ENCODE measurements at regions not wholly inside any gene's neighbourhood (a gene's known extent, or its start where the extent isn't known, plus 50 kb on each side); places are given as distances from the start of the nearest gene placed in this dataset.

GRCh38 chr1:58363585-58363984 lies 182.9 kb downstream of the OMA1 start:
- TF ChIP-seq RAD21 (IDR thresholded peaks at IDR 0.05) (peak in 1 of 2 donors; percentile 50), RXRA (IDR thresholded peaks at IDR 0.05) (no peak)
- WGBS: 77% methylated on average over 3 of the region's 3 CpGs
- H3K36me3 ChIP-seq (ENCODE audit: control insufficient read depth in 4 of 4, insufficient read depth in 3 of 4, low read depth in 1 of 4, low read length in 3 of 4): no peaks in the 10 kb centered on the region
- no peaks in the 10 kb centered on the region for H3K27me3 ChIP-seq (ENCODE audit: control insufficient read depth in 4 of 4, insufficient read depth in 4 of 4, low read length in 3 of 4)
- H3K9ac ChIP-seq (ENCODE audit: low read depth in 1 of 2, low read length in 2 of 2): no peak overlapping the region
- no peaks in the 10 kb centered on the region for H3K4me1 ChIP-seq (ENCODE audit: control insufficient read depth in 4 of 4, insufficient read depth in 4 of 4, low read length in 3 of 4)
- no peaks in the 10 kb centered on the region for H3K9me3 ChIP-seq (ENCODE audit: control insufficient read depth in 4 of 4, low read length in 3 of 4)
- H3K4me3 ChIP-seq (ENCODE audit: low read depth in 1 of 3, low read length in 3 of 3): no peak overlapping the region
- DNase-seq (ENCODE audit: low spot score): no peak
- no peak overlapping the region for H3K27ac ChIP-seq (ENCODE audit: low read depth in 1 of 2, low read length in 2 of 2)

GRCh38 chr1:58361134-58361533 lies 185.4 kb downstream of the OMA1 start:
- no peak for DNase-seq (ENCODE audit: low spot score)
- Histone ChIP-seq H3K27ac (ENCODE audit: low read depth in 1 of 2, low read length in 2 of 2) (no peak overlapping the region), H3K4me3 (ENCODE audit: low read depth in 1 of 3, low read length in 3 of 3) (no peak overlapping the region), H3K27me3 (ENCODE audit: control insufficient read depth in 4 of 4, insufficient read depth in 4 of 4, low read length in 3 of 4) (no peaks in the 10 kb centered on the region), H3K9ac (ENCODE audit: low read depth in 1 of 2, low read length in 2 of 2) (no peak overlapping the region), H3K4me1 (ENCODE audit: control insufficient read depth in 4 of 4, insufficient read depth in 4 of 4, low read length in 3 of 4) (no peaks in the 10 kb centered on the region), H3K36me3 (ENCODE audit: control insufficient read depth in 4 of 4, insufficient read depth in 3 of 4, low read depth in 1 of 4, low read length in 3 of 4) (no peaks in the 10 kb centered on the region), H3K9me3 (ENCODE audit: control insufficient read depth in 4 of 4, low read length in 3 of 4) (no peaks in the 10 kb centered on the region)
- TF ChIP-seq HNF4G (IDR thresholded peaks at IDR 0.05) (no peak), GABPA (IDR thresholded peaks at IDR 0.05 in 1 of 2, conservative IDR thresholded peaks at IDR 0.05 in 1 of 2) (no peak), YY1 (IDR thresholded peaks at IDR 0.05) (no peak), EGR1 (IDR thresholded peaks at IDR 0.05; ENCODE audit: low read depth in 2 of 2) (no peak)
- 75% methylated on average over 2 of the region's 2 CpGs for WGBS

DNA sequence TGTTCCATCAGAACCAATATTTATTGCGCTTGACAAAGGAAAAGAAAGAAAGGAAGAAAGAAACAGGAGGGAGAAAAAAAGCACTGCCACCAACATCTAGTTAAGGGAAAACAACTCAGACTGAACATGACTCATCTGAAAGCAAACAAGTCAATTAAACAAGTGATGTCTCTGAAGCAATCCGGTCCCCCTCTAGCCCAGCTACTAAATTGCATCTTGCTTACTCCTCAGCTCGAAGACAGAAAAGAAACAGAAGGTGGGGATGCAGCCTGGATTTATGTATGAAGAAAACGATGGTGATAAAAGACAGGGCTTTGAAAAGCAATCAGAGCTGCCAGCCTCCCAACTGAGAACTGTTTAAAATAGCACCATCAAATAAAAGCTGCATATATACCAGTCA lies 188.2 kb downstream of the OMA1 start:
- H3K9ac ChIP-seq (ENCODE audit: low read depth in 1 of 2, low read length in 2 of 2): no peak overlapping the region
- no peak overlapping the region for H3K27ac ChIP-seq (ENCODE audit: low read depth in 1 of 2, low read length in 2 of 2)
- H3K27me3 ChIP-seq (ENCODE audit: control insufficient read depth in 4 of 4, insufficient read depth in 4 of 4, low read length in 3 of 4): no peaks in the 10 kb centered on the region
- no peak for DNase-seq (ENCODE audit: low spot score)
- no peaks in the 10 kb centered on the region for H3K36me3 ChIP-seq (ENCODE audit: control insufficient read depth in 4 of 4, insufficient read depth in 3 of 4, low read depth in 1 of 4, low read length in 3 of 4)
- no peaks in the 10 kb centered on the region for H3K9me3 ChIP-seq (ENCODE audit: control insufficient read depth in 4 of 4, low read length in 3 of 4)
- no peak overlapping the region for H3K4me3 ChIP-seq (ENCODE audit: low read depth in 1 of 3, low read length in 3 of 3)
- WGBS: 55% methylated on average over 4 of the region's 4 CpGs
- TF ChIP-seq YY1 (IDR thresholded peaks at IDR 0.05) (no peak), SP1 (IDR thresholded peaks at IDR 0.05) (no peak), HNF4G (IDR thresholded peaks at IDR 0.05) (no peak), JUND (IDR thresholded peaks at IDR 0.05) (peak; percentile 57 to 77), FOXA1 (IDR thresholded peaks at IDR 0.05) (no peak)
- no peaks in the 10 kb centered on the region for H3K4me1 ChIP-seq (ENCODE audit: control insufficient read depth in 4 of 4, insufficient read depth in 4 of 4, low read length in 3 of 4)

GRCh38 chr1:58356402-58356801 lies 190.1 kb downstream of the OMA1 start:
- no peak for DNase-seq (ENCODE audit: low spot score)
- Histone ChIP-seq H3K36me3 (ENCODE audit: control insufficient read depth in 4 of 4, insufficient read depth in 3 of 4, low read depth in 1 of 4, low read length in 3 of 4) (no peaks in the 10 kb centered on the region), H3K9ac (ENCODE audit: low read depth in 1 of 2, low read length in 2 of 2) (no peak overlapping the region), H3K4me1 (ENCODE audit: control insufficient read depth in 4 of 4, insufficient read depth in 4 of 4, low read length in 3 of 4) (no peaks in the 10 kb centered on the region), H3K9me3 (ENCODE audit: control insufficient read depth in 4 of 4, low read length in 3 of 4) (no peaks in the 10 kb centered on the region), H3K4me3 (ENCODE audit: low read depth in 1 of 3, low read length in 3 of 3) (no peak overlapping the region), H3K27ac (ENCODE audit: low read depth in 1 of 2, low read length in 2 of 2) (no peak overlapping the region), H3K27me3 (ENCODE audit: control insufficient read depth in 4 of 4, insufficient read depth in 4 of 4, low read length in 3 of 4) (no peaks in the 10 kb centered on the region)
- WGBS: 85% methylated on average over 2 of the region's 2 CpGs
- TF ChIP-seq HNF4A (conservative IDR thresholded peaks at IDR 0.05) (no peak), EGR1 (IDR thresholded peaks at IDR 0.05; ENCODE audit: low read depth in 2 of 2) (no peak), TAF1 (conservative IDR thresholded peaks at IDR 0.05) (no peak), FOXA2 (IDR thresholded peaks at IDR 0.05) (no peak), ATF3 (IDR thresholded peaks at IDR 0.05) (no peak), MAX (IDR thresholded peaks at IDR 0.05) (no peak), RXRA (IDR thresholded peaks at IDR 0.05) (no peak), YY1 (IDR thresholded peaks at IDR 0.05) (no peak), JUND (IDR thresholded peaks at IDR 0.05) (no peak), HNF4G (IDR thresholded peaks at IDR 0.05) (no peak), FOXA1 (IDR thresholded peaks at IDR 0.05) (no peak), GABPA (IDR thresholded peaks at IDR 0.05 in 1 of 2, conservative IDR thresholded peaks at IDR 0.05 in 1 of 2) (no peak), SP1 (IDR thresholded peaks at IDR 0.05) (no peak), RAD21 (IDR thresholded peaks at IDR 0.05) (no peak), CTCF (IDR thresholded peaks at IDR 0.05; ENCODE audit: low read depth, low read length, missing input control) (no peak)
- TF ChIP-seq, protein P1, sequence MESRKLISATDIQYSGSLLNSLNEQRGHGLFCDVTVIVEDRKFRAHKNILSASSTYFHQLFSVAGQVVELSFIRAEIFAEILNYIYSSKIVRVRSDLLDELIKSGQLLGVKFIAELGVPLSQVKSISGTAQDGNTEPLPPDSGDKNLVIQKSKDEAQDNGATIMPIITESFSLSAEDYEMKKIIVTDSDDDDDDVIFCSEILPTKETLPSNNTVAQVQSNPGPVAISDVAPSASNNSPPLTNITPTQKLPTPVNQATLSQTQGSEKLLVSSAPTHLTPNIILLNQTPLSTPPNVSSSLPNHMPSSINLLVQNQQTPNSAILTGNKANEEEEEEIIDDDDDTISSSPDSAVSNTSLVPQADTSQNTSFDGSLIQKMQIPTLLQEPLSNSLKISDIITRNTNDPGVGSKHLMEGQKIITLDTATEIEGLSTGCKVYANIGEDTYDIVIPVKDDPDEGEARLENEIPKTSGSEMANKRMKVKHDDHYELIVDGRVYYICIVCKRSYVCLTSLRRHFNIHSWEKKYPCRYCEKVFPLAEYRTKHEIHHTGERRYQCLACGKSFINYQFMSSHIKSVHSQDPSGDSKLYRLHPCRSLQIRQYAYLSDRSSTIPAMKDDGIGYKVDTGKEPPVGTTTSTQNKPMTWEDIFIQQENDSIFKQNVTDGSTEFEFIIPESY (IDR thresholded peaks at IDR 0.05): no peak

Data from liver (tissue), 8 donors.